HEK293 (cell line): ENCODE measurements at regions not wholly inside any gene's neighbourhood (a gene's known extent, or its start where the extent isn't known, plus 50 kb on each side); places are given as distances from the start of the nearest gene placed in this dataset.

Source experiments
- CTCF ChIP-seq: fragments of 450-650 bp; formaldehyde crosslinking; IDR thresholded peaks from 2 replicates; pipeline ENCODE4 v1.5.1; 2016; ENCODE audit warnings: missing biosample characterization, missing genetic modification characterization
- HOXA7 ChIP-seq: sonication (generic); formaldehyde crosslinking; IDR thresholded peaks from 2 replicates; pipeline ENCODE4 v1.8.1; 2022; ENCODE audit warnings: missing genetic modification reagents, borderline replicate concordance
- KLF8 ChIP-seq: fragments of 450-650 bp; formaldehyde crosslinking; IDR thresholded peaks from 2 replicates; pipeline ENCODE4 v1.5.1; 2016; ENCODE audit warnings: missing biosample characterization, missing genetic modification characterization
- REST ChIP-seq: fragments of 450-650 bp; formaldehyde crosslinking; IDR thresholded peaks from 2 replicates; pipeline ENCODE4 v1.5.1; 2016; ENCODE audit warnings: missing biosample characterization, missing genetic modification characterization
- YY1 ChIP-seq: fragments of 450-650 bp; formaldehyde crosslinking; IDR thresholded peaks from 2 replicates; pipeline ENCODE4 v1.5.1; 2018; ENCODE audit warnings: missing biosample characterization, missing genetic modification characterization
- ZBTB1 ChIP-seq: fragments of 450-650 bp; formaldehyde crosslinking; IDR thresholded peaks from 2 replicates; pipeline ENCODE4 v1.5.1; 2016; ENCODE audit warnings: missing biosample characterization, missing genetic modification characterization
- ZBTB20 ChIP-seq: fragments of 450-650 bp; formaldehyde crosslinking; IDR thresholded peaks from 2 replicates; pipeline ENCODE4 v1.5.1; 2016; ENCODE audit warnings: missing biosample characterization, missing genetic modification characterization
- ZNF10 ChIP-seq: fragments of 450-650 bp; formaldehyde crosslinking; IDR thresholded peaks from 2 replicates; pipeline ENCODE4 v1.5.1; 2017; ENCODE audit warnings: missing biosample characterization, missing genetic modification characterization
- ZNF155 ChIP-seq: fragments of 450-650 bp; formaldehyde crosslinking; IDR thresholded peaks from 2 replicates; pipeline ENCODE4 v1.5.1; 2016; ENCODE audit warnings: missing biosample characterization, missing genetic modification characterization
- ZNF521 ChIP-seq: fragments of 450-650 bp; formaldehyde crosslinking; IDR thresholded peaks from 2 replicates; pipeline ENCODE4 v1.5.1; 2017; ENCODE audit warnings: missing biosample characterization, mild to moderate bottlenecking, missing genetic modification characterization
- ZNF548 ChIP-seq: fragments of 450-650 bp; formaldehyde crosslinking; IDR thresholded peaks from 2 replicates; pipeline ENCODE4 v1.5.1; 2016; ENCODE audit warnings: missing biosample characterization, missing genetic modification characterization
- ZNF549 ChIP-seq: fragments of 450-650 bp; IDR thresholded peaks from 2 replicates; pipeline ENCODE4 v1.5.1; 2018; ENCODE audit warnings: missing biosample characterization, missing genetic modification characterization, mild to moderate bottlenecking, inconsistent platforms, moderate library complexity
- ZNF624 ChIP-seq: fragments of 450-650 bp; formaldehyde crosslinking; IDR thresholded peaks from 2 replicates; pipeline ENCODE4 v1.5.1; 2017; ENCODE audit warnings: missing biosample characterization, missing genetic modification characterization

GRCh38 chr9:134522976-134523375, 118.6 kb upstream of the COL5A1 start:
- TF ChIP-seq ZNF549 (tag by site-specific recombination), result no peak
- TF ChIP-seq ZBTB20 (tag by site-specific recombination), result no peak
- TF ChIP-seq REST (tag by site-specific recombination), result no peak
- TF ChIP-seq CTCF (tag by site-specific recombination), result no peak
- TF ChIP-seq ZNF521, result no peak
- no peak for TF ChIP-seq ZBTB1 (tag by site-specific recombination)
- TF ChIP-seq KLF8, result no peak
- no peak for TF ChIP-seq ZNF548 (tag by site-specific recombination)
- TF ChIP-seq ZNF624 (tag by site-specific recombination), result no peak
- TF ChIP-seq ZNF155 (tag by site-specific recombination), result no peak
- TF ChIP-seq HOXA7 (CRISPR knock-in tag), result no peak
- no peak for TF ChIP-seq ZNF10 (tag by site-specific recombination)
- TF ChIP-seq YY1 (tag by site-specific recombination), result no peak
